CD4-positive, alpha-beta T cell treated with Interleukin-1 beta for 1 hour (primary cell): ENCODE measurements at regions not wholly inside any gene's neighbourhood (a gene's known extent, or its start where the extent isn't known, plus 50 kb on each side); places are given as distances from the start of the nearest gene placed in this dataset.

ENCODE experiments used
- DNase-seq, 2 donors: peaks; one replicate each; pipeline ENCODE4 v3.0.0-alpha.2; 2020 to 2022

- DNase-seq = no peak
Observed at GRCh38 chr9:88737031-88737430, 202.1 kb downstream of the NXNL2 start.

GRCh38 chr9:88737876-88738275 lies 202.9 kb downstream of the NXNL2 start:
- no peak for DNase-seq

- no peak for DNase-seq
Observed at GRCh38 chr9:88738709-88739108, 203.7 kb downstream of the NXNL2 start.

GRCh38 chr9:88739373-88739772 lies 204.4 kb downstream of the NXNL2 start:
- no peak for DNase-seq

GRCh38 chr9:88740844-88741243 lies 205.9 kb downstream of the NXNL2 start:
- DNase-seq = no peak

- DNase-seq = no peak
Observed at GRCh38 chr9:88741335-88741734, 206.4 kb downstream of the NXNL2 start.

- DNase-seq = no peak
Observed at GRCh38 chr9:88742483-88742882, 207.5 kb downstream of the NXNL2 start.

GRCh38 chr9:88742905-88743304 lies 207.9 kb downstream of the NXNL2 start:
- no peak for DNase-seq

GRCh38 chr9:88745276-88746001 lies 210.5 kb downstream of the NXNL2 start:
- DNase-seq = no peak

GRCh38 chr9:88746029-88746742 lies 211.2 kb downstream of the NXNL2 start:
- DNase-seq = no peak

GRCh38 chr9:88746743-88747398 lies 211.9 kb downstream of the NXNL2 start:
- no peak for DNase-seq

- no peak for DNase-seq
Observed at GRCh38 chr9:88747768-88748167, 212.8 kb downstream of the NXNL2 start.

GRCh38 chr9:88748566-88749261 lies 213.7 kb downstream of the NXNL2 start:
- no peak for DNase-seq

GRCh38 chr9:88749420-88749819 lies 214.4 kb downstream of the NXNL2 start:
- DNase-seq = no peak

- no peak for DNase-seq
Observed at GRCh38 chr9:88750832-88751360, 215.9 kb downstream of the NXNL2 start.

- DNase-seq = no peak
Observed at GRCh38 chr9:88751781-88752180, 216.8 kb downstream of the NXNL2 start.

GRCh38 chr9:88753691-88754367 lies 218.9 kb downstream of the NXNL2 start:
- no peak for DNase-seq

- DNase-seq = no peak
Observed at GRCh38 chr9:88754452-88754851, 219.5 kb downstream of the NXNL2 start.

- DNase-seq = no peak
Observed at GRCh38 chr9:88754886-88755285, 219.9 kb downstream of the NXNL2 start.

GRCh38 chr9:88757406-88758010 lies 222.5 kb downstream of the NXNL2 start:
- DNase-seq = no peak

- DNase-seq = no peak
Observed at GRCh38 chr9:88759364-88759763, 224.4 kb downstream of the NXNL2 start.
